Esophagus muscularis mucosa (tissue), 3 donors: ENCODE measurements at regions not wholly inside any gene's neighbourhood (a gene's known extent, or its start where the extent isn't known, plus 50 kb on each side); places are given as distances from the start of the nearest gene placed in this dataset.

ENCODE experiments used
- CTCF ChIP-seq, 3 experiments: fragments of 200-600 bp in 2 of 3; fragments of 450-650 bp in 1 of 3; sonication (generic) in 2 of 3; IDR thresholded peaks; one replicate each; pipeline ENCODE4 v1.5.1; 2017 to 2019; ENCODE audit warnings: antibody characterized with exemption in 3 of 3, mild to moderate bottlenecking in 2 of 3, moderate library complexity in 1 of 3
- POLR2A ChIP-seq: fragments of 450-650 bp; IDR thresholded peaks from one replicate; pipeline ENCODE4 v1.6.1; 2017; ENCODE audit warnings: antibody characterized with exemption, moderate library complexity, mild to moderate bottlenecking, low read depth
- POLR2AphosphoS5 ChIP-seq, 2 donors: sonication (generic); formaldehyde crosslinking; IDR thresholded peaks; one replicate each; pipeline ENCODE4 v1.6.1; 2017; ENCODE audit warnings: antibody characterized with exemption in 2 of 2

DNA sequence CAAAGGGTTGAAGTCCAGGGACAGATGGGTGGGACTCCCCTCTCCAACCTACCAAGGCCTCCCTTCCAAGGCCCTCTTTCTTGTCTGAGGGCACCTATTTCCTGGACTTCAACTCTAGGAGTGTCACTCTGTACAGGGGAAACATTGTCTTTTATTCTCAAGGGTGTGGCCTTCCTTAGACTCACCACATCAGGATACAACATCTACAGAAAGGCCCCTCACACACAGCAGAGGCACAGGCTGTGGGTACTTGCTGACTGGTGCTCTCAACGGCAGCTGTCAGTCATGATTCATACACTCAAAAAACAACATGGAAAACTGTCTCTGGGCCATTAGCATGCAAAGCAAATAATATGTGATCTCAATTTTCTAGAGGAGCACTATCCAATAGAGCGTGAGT, 78.0 kb downstream of the RCN1 start:
- TF ChIP-seq CTCF (IDR thresholded peaks at IDR 0.05) (no peak), POLR2A (no peak), POLR2AphosphoS5 (IDR thresholded peaks at IDR 0.05) (no peak)
